ENCODE measurements at regions not wholly inside any gene's neighbourhood (a gene's known extent, or its start where the extent isn't known, plus 50 kb on each side); places are given as distances from the start of the nearest gene placed in this dataset.

DNA sequence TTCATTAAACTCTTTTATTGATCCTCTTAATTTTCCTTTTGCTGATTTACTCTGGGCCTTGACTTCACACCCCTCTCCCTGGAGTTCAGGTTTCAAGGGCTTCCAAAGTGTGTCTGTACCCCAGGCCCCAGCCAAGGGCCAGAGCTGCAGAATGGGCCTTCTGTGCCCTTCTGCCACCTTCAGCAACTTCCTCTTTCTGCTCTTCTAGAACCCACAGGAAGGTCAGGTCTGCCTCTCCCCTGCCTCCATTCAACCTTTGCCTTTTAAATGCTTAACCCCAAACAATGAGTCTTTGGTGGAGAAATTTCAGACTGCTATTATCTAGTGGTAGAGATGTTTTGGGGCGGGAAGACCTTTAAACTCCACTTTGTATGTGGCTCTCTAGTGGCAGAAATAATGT is 63.1 kb downstream of the TSN start:
- Histone ChIP-seq H3K4me1 (ENCODE audit: control insufficient read depth, insufficient read depth, low read length) (no peaks in the 10 kb centered on the region), H3K4me3 (ENCODE audit: low read length) (no peak overlapping the region), H3K27ac (ENCODE audit: low read depth, low read length) (no peak overlapping the region), H3K9ac (ENCODE audit: low read length) (no peak overlapping the region), H3K27me3 (ENCODE audit: control insufficient read depth, insufficient read depth, low read length) (no peaks in the 10 kb centered on the region), H3K36me3 (ENCODE audit: control insufficient read depth, insufficient read depth, low read length) (no peaks in the 10 kb centered on the region)

DNA sequence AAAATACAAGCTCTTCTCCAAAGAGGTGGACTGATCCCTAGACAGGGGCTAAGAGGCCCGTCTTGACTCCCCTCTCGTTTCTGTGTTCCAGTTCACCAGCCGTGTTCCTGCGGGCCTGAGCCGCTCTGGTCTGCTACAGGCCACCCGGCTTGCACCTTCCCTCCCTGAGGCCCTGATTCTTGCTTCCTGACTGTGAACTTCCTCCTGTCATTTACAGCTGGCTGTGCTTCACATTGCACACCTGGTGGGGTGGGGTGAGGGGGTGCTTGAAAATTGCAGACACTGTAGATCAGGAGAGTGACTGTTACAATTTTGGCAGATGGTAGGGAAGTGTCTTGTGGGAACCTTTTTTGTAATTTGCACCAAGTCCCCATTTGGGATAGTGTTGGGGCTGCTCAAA is 64.4 kb downstream of the TSN start:
- Histone ChIP-seq H3K27me3 (ENCODE audit: control insufficient read depth, insufficient read depth, low read length) (no peaks in the 10 kb centered on the region), H3K27ac (ENCODE audit: low read depth, low read length) (no peak overlapping the region), H3K36me3 (ENCODE audit: control insufficient read depth, insufficient read depth, low read length) (no peaks in the 10 kb centered on the region), H3K4me1 (ENCODE audit: control insufficient read depth, insufficient read depth, low read length) (no peaks in the 10 kb centered on the region), H3K9ac (ENCODE audit: low read length) (no peak overlapping the region), H3K4me3 (ENCODE audit: low read length) (no peak overlapping the region)

DNA sequence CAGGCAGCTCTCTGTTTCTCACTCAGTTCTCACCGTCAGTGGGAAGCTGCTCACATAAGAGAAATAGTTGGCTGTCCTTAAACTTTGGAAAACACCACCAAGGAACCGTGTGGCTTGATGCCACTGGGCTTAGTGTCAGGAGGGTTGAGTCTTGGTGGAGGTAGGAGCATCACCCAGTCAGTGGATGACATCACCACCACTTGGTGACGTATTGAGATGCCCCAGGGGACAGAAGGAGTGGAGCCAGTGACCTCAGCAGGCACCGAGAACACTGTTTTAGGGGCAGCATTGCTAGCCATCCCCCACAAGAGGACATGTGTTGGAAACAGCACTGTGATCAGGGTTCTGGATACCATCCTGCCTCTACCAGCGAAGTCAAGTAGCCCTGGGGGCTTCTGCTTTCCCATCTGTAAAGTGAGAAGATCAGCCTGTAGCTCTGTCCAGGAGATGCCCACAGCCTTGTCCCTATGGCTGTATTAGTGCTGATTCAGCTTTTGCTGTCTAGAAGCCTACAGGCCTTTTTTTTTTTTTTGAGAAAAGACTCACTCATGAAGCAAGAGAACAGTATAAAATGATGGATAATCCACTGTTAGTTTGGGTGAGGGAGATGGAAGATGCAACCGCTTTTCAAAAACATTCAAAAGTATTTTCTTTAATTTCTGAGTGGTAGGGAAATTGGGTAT is 66.2 kb downstream of the TSN start:
- no peaks in the 10 kb centered on the region for H3K4me1 ChIP-seq (ENCODE audit: control insufficient read depth, insufficient read depth, low read length)
- H3K27me3 ChIP-seq (ENCODE audit: control insufficient read depth, insufficient read depth, low read length), result no peaks in the 10 kb centered on the region
- no peak overlapping the region for H3K4me3 ChIP-seq (ENCODE audit: low read length)
- H3K27ac ChIP-seq (ENCODE audit: low read depth, low read length), result no peak overlapping the region
- H3K36me3 ChIP-seq (ENCODE audit: control insufficient read depth, insufficient read depth, low read length), result no peaks in the 10 kb centered on the region
- no peak overlapping the region for H3K9ac ChIP-seq (ENCODE audit: low read length)

- Histone ChIP-seq H3K4me1 (ENCODE audit: control insufficient read depth, insufficient read depth, low read length) (no peaks in the 10 kb centered on the region), H3K36me3 (ENCODE audit: control insufficient read depth, insufficient read depth, low read length) (no peaks in the 10 kb centered on the region), H3K4me3 (ENCODE audit: low read length) (no peak overlapping the region), H3K9ac (ENCODE audit: low read length) (no peak overlapping the region), H3K27me3 (ENCODE audit: control insufficient read depth, insufficient read depth, low read length) (no peaks in the 10 kb centered on the region), H3K27ac (ENCODE audit: low read depth, low read length) (no peak overlapping the region)
Observed at GRCh38 chr2:121824264-121824663, 68.8 kb downstream of the TSN start.

GRCh38 chr2:121825003-121825950 is 69.8 kb downstream of the TSN start:
- Histone ChIP-seq H3K4me1 (ENCODE audit: control insufficient read depth, insufficient read depth, low read length) (no peaks in the 10 kb centered on the region), H3K27ac (ENCODE audit: low read depth, low read length) (no peak overlapping the region), H3K27me3 (ENCODE audit: control insufficient read depth, insufficient read depth, low read length) (no peaks in the 10 kb centered on the region), H3K9ac (ENCODE audit: low read length) (no peak overlapping the region), H3K36me3 (ENCODE audit: control insufficient read depth, insufficient read depth, low read length) (no peaks in the 10 kb centered on the region), H3K4me3 (ENCODE audit: low read length) (no peak overlapping the region)

DNA sequence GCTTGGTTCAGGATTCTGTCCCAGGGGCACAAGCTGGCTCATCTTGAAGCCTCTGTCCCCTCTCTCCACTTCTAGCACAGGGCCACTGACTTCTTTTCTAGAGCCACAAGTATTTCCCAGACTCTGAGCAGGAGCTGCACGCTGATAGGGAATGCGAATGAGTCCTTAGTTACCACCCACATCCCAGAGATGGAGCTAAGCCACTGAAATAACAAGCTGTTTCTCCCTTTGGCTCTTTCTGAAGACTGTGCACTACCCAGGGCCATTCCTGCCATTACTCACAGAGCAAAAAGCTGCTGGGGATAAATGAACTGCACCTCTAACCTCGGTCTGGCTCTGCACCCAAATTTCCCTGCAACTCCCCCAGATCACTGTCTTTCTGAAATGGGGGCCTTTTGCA is 70.6 kb downstream of the TSN start:
- Histone ChIP-seq H3K4me3 (ENCODE audit: low read length) (no peak overlapping the region), H3K27me3 (ENCODE audit: control insufficient read depth, insufficient read depth, low read length) (no peaks in the 10 kb centered on the region), H3K27ac (ENCODE audit: low read depth, low read length) (no peak overlapping the region), H3K4me1 (ENCODE audit: control insufficient read depth, insufficient read depth, low read length) (no peaks in the 10 kb centered on the region), H3K9ac (ENCODE audit: low read length) (no peak overlapping the region), H3K36me3 (ENCODE audit: control insufficient read depth, insufficient read depth, low read length) (no peaks in the 10 kb centered on the region)

DNA sequence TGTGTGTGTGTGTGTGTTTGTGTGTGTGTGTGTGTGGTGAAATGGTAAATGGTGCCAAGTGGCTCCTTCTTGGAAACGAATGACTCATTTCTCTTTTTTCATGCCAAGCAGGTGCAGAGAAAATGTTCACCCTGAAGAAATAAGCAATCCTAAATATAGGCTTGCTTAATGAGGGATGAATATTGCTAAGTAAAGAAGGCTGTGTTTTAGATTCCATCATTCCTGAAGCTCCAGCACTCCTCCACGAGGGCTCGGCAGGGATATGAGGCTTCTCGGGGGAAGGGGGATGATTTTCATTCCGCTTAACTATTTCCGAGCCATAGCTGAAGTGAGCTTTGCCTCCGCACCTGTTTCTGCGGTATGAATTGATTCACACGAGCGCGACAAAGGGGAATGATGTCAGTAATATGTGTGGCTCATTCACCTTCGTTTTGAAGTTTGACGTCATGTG is 72.9 kb downstream of the TSN start:
- no peaks in the 10 kb centered on the region for H3K36me3 ChIP-seq (ENCODE audit: control insufficient read depth, insufficient read depth, low read length)
- H3K9ac ChIP-seq (ENCODE audit: low read length), result no peak overlapping the region
- no peak overlapping the region for H3K27ac ChIP-seq (ENCODE audit: low read depth, low read length)
- no peaks in the 10 kb centered on the region for H3K4me1 ChIP-seq (ENCODE audit: control insufficient read depth, insufficient read depth, low read length)
- no peak overlapping the region for H3K4me3 ChIP-seq (ENCODE audit: low read length)
- H3K27me3 ChIP-seq (ENCODE audit: control insufficient read depth, insufficient read depth, low read length), result no peaks in the 10 kb centered on the region

DNA sequence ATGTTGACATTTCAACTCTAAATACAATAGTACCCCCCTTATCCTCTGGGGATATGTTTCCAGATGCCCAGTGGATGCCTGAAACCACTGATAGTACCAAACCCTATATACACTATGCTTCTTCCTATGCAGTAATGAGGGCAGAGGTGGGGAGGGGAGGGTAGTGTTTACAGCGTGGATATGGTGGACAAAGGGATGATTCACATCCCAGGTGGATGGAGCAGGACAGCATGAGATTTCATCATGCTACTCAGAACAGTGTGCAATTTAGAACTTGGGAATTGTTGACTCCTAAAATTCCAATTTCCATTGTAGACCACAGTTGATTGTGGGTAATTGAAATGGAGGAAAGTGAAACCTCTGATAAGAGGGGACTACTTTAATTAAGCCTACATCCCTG is 75.4 kb downstream of the TSN start:
- Histone ChIP-seq H3K27ac (ENCODE audit: low read depth, low read length) (no peak overlapping the region), H3K4me1 (ENCODE audit: control insufficient read depth, insufficient read depth, low read length) (no peaks in the 10 kb centered on the region), H3K4me3 (ENCODE audit: low read length) (no peak overlapping the region)

DNA sequence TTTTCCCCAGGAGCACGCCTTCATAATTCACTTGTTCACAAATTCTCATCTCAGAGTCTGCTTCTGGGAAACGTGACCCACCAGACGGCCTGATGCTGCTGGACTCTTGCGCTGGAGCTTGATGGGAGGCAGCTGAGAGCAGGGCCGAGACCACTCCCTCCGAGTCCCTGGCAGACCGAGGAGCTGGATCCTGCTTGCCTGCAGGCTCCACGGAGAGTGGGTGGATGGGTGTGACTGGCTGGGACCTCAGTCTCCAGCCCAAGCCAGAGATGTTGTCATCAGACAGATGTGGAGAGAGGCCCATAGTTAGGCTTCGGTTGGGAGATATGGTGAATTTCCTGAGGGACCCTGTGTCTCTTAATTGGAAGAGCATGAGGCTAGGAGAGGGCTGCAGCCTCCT is 76.4 kb downstream of the TSN start:
- no peak overlapping the region for H3K4me3 ChIP-seq (ENCODE audit: low read length)
- H3K27me3 ChIP-seq (ENCODE audit: control insufficient read depth, insufficient read depth, low read length), result peaks cover 3% of the 10 kb centered on the region
- H3K9ac ChIP-seq (ENCODE audit: low read length), result no peak overlapping the region
- no peak overlapping the region for H3K27ac ChIP-seq (ENCODE audit: low read depth, low read length)
- no peaks in the 10 kb centered on the region for H3K4me1 ChIP-seq (ENCODE audit: control insufficient read depth, insufficient read depth, low read length)
- H3K36me3 ChIP-seq (ENCODE audit: control insufficient read depth, insufficient read depth, low read length), result no peaks in the 10 kb centered on the region

More for the DNA sequence above, 75.4 kb downstream of the TSN start:
- H3K27me3 ChIP-seq (ENCODE audit: control insufficient read depth, insufficient read depth, low read length), result no peaks in the 10 kb centered on the region
- H3K36me3 ChIP-seq (ENCODE audit: control insufficient read depth, insufficient read depth, low read length), result no peaks in the 10 kb centered on the region
- H3K9ac ChIP-seq (ENCODE audit: low read length), result no peak overlapping the region

GRCh38 chr2:121832412-121833357 is 77.2 kb downstream of the TSN start:
- Histone ChIP-seq H3K27me3 (ENCODE audit: control insufficient read depth, insufficient read depth, low read length) (peaks cover 3% of the 10 kb centered on the region), H3K4me3 (ENCODE audit: low read length) (no peak overlapping the region), H3K4me1 (ENCODE audit: control insufficient read depth, insufficient read depth, low read length) (no peaks in the 10 kb centered on the region), H3K27ac (ENCODE audit: low read depth, low read length) (no peak overlapping the region), H3K36me3 (ENCODE audit: control insufficient read depth, insufficient read depth, low read length) (no peaks in the 10 kb centered on the region), H3K9ac (ENCODE audit: low read length) (no peak overlapping the region)

DNA sequence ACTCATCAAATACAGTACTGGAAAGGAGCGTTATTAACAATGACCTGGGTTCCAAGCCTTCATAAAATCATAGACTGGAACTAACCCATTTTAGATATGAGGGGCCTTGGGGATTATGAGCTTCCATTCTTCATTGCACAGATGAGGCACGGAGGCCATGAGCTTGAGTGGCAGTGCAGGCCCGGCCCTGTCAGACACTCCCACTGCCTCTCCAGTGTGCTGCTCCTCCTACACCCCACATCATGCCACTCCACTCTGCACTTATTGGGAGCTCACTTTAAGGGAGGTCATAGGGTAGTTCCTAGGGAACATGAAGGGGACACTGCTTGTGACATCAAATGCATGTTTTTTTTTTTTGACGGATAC is 77.9 kb downstream of the TSN start:
- H3K36me3 ChIP-seq (ENCODE audit: control insufficient read depth, insufficient read depth, low read length), result no peaks in the 10 kb centered on the region
- no peaks in the 10 kb centered on the region for H3K4me1 ChIP-seq (ENCODE audit: control insufficient read depth, insufficient read depth, low read length)
- H3K9ac ChIP-seq (ENCODE audit: low read length), result no peak overlapping the region
- H3K27ac ChIP-seq (ENCODE audit: low read depth, low read length), result no peak overlapping the region
- no peak overlapping the region for H3K4me3 ChIP-seq (ENCODE audit: low read length)
- H3K27me3 ChIP-seq (ENCODE audit: control insufficient read depth, insufficient read depth, low read length), result peaks cover 3% of the 10 kb centered on the region

DNA sequence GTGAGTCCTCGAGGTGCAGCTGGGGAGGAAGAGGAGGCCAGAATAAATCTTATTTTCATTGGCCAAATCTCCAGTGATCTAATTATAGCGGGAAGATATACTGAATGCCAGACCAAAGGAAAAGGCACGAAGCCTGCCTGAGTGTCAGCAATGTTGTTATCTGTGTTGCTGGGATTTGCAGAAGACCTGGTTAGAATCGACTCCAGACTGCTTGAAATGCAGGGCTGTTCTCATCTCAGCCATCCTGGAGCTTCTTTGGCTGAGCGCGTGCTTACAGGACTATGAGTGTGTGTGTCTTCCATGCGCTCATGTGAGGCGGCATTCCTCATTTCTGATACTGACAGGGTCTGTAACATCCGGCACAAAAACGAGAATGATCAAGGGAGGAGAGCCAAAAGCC is 81.2 kb downstream of the TSN start:
- no peak overlapping the region for H3K4me3 ChIP-seq (ENCODE audit: low read length)
- no peaks in the 10 kb centered on the region for H3K36me3 ChIP-seq (ENCODE audit: control insufficient read depth, insufficient read depth, low read length)
- H3K27ac ChIP-seq (ENCODE audit: low read depth, low read length), result no peak overlapping the region
- H3K27me3 ChIP-seq (ENCODE audit: control insufficient read depth, insufficient read depth, low read length), result peaks cover 3% of the 10 kb centered on the region
- H3K4me1 ChIP-seq (ENCODE audit: control insufficient read depth, insufficient read depth, low read length), result no peaks in the 10 kb centered on the region
- H3K9ac ChIP-seq (ENCODE audit: low read length), result no peak overlapping the region

All from rectal smooth muscle tissue (tissue), 1 donor.